ENCODE measurements at regions not wholly inside any gene's neighbourhood (a gene's known extent, or its start where the extent isn't known, plus 50 kb on each side); places are given as distances from the start of the nearest gene placed in this dataset.

DNA sequence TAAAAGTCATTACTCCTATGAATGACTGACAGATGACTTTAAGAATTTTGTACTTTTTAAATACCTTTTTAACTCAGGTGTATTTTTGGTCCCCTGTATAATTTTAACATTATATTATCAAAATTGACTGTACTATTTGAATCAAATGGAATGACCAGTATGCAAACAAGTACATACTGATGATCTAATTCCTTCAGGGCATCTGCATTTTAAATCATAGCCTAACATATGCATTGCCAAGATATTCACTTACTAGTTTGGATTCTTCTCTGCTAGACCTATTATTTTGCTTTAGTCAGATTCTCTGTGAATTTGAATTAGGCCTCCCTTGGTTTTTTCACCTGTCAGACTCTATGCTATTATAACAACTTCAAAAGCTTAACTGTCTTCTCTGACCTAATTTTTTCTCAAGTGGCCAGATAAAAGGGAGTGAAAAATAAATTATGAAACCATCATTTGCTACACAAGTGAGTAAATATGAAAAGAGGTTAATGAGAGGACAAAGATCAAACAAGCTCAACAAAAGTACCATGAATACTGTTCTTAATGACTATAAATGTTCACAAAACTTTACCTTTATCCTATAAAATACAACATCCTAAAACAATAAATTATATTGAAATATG lies 1505.2 kb upstream of the CDH9 start:
- TF ChIP-seq CTCF (IDR thresholded peaks at IDR 0.05; ENCODE audit: extremely low read depth in 1 of 2, insufficient read depth in 1 of 2, low read depth in 1 of 2, low read length in 2 of 2) (no peak), POLR2A (IDR thresholded peaks at IDR 0.05; ENCODE audit: low read depth, low read length) (no peak), POLR2AphosphoS5 (IDR thresholded peaks at IDR 0.05; ENCODE audit: insufficient read depth, low read depth, low read length) (no peak), JUN (IDR thresholded peaks at IDR 0.05; ENCODE audit: borderline replicate concordance, insufficient read depth, insufficient read length, low read depth) (no peak), EZH2 (IDR thresholded peaks at IDR 0.05; ENCODE audit: borderline replicate concordance, low read depth, low read length, severe bottlenecking) (no peak), MAX (IDR thresholded peaks at IDR 0.05; ENCODE audit: insufficient read depth, insufficient read length) (no peak), GATA2 (IDR thresholded peaks at IDR 0.05; ENCODE audit: insufficient read depth, insufficient read length, low read depth, low read length) (no peak)

All from endothelial cell of umbilical vein (primary cell).